NCI-H82 treated with DMSO at 0.1 percent for 48 hours (cell line): ENCODE measurements at regions not wholly inside any gene's neighbourhood (a gene's known extent, or its start where the extent isn't known, plus 50 kb on each side); places are given as distances from the start of the nearest gene placed in this dataset.
"Not testable (repeated sequence)": the region's sequence is repeated elsewhere in the genome, so short reads cannot be mapped to it uniquely, and the experiment has no call there.

ENCODE experiments used
- DNase-seq: peaks from one replicate; lab custom pipeline; 2025; ENCODE audit not compliant: unreplicated experiment; lab: John Stamatoyannopoulos, UW

DNA sequence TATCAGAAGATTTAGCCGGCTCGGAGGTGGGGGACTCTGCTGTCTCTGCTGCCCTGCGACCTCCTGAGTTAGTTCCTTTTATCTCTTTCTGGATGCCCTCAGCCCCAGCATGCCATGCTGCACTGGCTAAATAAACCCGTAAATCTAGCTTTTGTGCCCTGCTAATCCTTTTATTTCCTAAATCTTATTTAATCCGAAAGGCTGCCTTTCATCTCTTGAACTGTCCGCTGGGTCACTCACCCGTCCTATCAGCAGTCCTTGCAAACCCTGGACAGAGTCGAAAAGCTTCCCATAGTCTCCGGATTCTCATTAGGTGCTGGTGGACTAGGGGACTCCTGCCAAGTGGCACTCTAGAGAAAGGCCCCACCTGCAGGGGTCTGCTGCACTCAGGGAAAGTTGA is 122.0 kb upstream of the APCDD1 start:
- DNase-seq = peak; percentile 32

DNA sequence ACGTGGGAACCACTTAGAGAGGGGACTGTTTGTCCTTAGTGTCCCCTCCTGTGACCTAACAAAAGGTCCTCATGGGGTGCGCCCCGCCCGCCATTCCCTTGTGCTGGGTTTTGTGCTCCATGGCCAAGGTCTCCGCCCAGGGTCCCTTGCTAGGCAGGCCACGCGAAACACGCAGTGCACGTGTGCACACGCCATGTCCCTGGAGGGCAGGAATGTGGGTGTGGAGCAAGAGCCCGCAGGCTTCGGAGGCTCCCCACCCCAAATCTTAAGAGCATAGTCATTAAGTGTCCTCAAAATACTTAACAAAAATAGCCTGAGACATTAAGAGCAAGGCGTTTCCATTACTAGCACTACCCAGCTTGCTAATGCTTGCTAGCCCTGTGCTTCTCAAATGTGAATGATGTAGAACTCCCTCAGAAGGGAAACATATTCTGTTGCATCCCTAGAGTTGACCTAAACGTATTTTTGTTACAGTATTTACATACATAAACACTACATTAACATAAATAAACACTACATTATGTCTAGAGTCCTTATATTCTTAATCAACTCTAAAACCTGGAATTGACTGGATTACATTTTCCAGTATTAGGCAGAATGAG is 117.6 kb upstream of the APCDD1 start:
- no peak for DNase-seq

DNA sequence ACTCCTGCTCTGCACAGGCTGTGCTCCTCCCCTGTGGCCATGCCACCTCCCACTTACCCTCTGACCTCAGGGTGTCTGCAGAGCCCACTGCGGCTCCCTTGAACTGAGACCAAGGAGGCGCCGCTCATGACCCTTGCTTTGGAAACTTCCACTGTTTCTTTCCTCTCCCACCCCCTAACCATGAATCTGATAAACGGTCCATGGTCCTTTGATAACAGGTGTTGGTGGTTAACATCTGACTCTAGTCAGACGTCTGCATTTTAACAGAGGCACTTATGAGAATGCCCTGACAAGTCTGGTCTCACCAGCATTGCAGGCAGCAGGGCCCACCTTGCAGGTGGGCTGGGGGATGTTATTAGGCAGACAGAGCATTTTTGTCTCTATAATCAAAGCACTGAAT is 113.6 kb upstream of the APCDD1 start:
- no peak for DNase-seq

DNA sequence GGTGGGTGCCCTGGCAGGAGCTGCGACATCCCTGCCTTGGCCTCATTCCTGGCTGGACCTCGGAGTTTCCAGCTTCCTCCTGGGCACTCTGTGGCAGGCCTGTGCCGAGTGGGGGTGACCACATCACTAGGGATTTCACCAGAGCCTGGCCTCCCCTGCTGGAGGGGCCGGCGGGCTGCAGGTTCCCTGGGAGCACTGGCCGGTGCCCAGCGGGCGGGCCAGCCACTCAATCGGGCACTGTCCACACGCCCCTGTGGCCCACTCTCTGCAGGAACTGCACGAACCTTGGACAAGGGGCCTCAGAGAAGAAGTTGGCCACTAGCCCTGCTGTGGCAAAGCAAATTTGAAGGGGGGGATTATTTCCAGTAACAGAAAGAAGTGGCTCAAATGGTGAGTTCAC is 110.7 kb upstream of the APCDD1 start:
- DNase-seq = no peak

DNA sequence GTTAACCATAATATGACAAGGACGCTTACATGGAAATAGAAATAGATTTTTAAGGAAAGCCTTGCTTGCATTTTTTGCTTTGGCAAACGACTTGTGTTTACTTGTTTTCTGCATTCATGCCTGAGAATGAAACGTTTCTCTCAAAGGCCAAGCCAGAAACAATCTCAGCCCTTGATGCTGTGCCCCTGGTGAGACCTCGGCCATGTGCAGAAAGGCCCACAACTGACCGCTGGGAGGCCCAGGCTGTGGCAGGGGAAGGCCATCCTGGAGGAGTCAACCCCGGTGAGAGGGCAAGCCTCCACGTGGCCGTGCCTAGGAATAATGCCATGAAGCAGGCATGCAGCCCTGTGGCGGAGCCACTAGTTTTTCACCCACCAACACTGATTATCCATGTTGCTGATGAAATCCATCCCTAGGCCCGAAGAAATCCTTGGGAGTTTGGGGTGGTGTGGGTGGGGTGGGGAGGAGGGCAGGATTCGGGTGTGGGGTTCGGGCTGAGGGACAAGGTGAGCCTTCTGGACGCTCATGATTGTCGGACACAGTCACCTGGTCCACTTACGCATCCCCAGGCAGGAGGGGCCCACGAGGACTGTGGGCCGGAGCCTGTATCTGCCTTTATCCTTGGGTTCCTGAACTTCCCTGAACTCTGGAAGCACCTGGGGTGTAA is 107.6 kb upstream of the APCDD1 start:
- no peak for DNase-seq

DNA sequence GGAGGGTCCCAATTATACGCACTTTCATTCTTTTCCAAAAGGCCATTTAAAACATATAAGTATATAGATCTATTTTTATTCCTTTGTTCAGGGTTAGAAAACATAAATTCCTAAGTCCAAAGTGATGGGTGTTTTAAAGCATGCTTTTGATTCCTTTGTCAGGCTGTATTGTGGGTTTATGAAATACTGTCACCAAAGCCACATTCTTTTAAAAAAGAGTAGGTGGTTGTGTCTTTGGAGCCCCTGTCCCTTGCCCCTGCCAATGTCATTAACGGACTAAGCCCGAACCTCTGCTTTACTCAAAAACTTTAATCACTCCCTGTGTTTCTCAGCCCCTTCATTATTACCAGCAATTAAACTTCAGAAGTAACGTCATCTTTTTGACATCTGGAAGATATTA is 104.9 kb upstream of the APCDD1 start:
- DNase-seq = no peak

DNA sequence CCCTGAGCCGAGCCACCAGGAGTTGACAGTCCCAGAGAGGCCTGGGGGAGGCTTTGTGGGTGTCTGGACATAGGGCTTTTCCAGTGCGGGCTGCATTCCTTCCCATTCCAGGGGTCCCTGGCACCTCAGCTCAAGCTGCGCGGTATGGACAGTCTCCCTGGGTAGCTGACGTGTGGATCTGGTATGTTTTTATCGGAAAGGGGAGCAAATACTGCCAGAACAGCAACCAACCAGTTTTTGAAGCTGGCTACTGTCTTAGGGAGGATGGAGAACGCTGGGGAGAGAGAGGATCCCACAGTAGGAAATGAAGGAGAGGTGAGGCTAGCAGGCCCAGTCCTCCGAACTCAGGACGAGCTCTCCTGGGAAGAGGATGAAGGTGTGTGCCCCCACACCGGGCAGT is 103.8 kb upstream of the APCDD1 start:
- DNase-seq = no peak

DNA sequence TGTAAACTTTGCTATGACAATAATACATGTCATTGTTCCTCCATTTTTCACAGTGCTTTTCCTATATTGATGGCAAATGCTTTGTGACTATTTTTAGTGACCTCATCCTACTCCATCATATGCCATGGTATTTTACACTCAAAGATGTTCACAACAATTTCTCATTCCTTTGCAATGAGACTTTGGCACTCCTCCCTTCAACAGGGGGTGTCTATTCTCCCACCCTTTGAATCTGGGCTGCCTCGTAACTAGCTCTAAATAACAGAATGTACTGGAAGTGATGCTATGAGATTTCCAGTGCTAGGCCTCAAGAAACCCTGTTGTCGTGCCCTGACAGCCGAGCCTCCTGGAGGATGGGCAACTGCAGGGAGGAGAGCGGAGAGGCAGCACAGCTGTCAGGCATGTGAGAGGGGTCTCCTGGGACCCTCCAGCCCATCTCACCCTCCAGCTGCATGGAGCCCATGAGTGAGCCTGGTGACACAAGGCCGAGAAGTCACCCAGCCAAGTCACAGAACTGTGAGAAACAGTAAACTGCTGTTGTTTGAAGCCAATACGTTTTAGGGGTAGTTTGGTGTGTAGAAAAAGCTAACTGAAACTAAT is 103.1 kb upstream of the APCDD1 start:
- DNase-seq = no peak

DNA sequence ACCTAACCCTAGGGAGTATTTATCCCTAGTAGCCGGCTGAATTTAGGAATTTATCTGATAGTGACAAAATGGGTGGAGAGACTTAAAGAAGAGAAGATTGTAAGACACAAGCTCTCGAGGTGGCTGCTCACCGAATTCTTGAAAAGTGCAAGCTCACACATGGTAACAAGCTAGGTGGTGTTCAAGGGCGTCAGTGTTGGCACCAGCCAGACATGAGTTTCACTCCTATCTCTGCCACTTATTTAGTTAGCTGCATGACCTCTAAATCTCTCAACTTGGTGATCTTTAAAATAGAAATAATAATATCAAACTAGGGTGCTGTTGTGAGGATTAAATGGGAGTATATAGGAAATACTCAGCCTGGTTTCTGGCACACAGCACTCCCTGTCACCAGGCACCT is 102.6 kb upstream of the APCDD1 start:
- DNase-seq = no peak

DNA sequence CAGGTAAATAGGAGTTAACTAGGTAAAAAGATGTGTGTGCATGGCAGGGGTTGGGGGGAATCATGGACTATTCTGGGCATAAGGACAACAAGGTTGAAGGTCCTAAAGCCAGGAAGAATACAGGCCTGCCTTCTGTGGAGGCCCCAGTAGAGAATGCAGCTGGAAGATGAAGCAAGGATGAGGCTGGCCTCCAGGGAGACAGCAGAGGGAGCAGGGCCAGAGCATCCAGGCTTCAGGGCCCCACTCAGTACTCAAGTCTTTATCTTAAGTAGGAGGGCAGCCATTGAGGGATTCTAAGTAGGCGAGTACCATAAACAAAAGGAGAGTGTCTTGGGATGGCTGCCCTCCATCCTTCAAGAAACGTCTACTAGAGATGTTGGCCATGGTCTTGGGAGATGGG is 101.8 kb upstream of the APCDD1 start:
- DNase-seq = no peak

DNA sequence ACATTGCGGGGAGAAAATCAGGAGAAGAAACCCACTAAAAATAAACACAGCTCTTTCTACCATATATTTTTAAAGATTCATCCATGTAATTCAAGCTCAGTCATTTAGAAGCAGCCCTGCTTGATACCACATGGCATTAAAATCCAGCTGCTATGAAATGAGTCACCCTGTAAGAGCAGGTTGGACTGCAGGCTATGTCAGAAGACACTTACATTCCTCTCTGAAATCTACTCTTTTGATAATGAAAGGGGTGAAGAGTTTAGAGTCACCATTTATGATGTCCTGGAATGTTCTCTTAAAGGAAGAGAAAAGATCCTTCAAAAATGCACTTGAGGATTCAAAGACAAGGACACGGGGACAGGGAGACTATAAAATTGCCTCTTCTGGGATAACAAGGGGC is 100.6 kb upstream of the APCDD1 start:
- no peak for DNase-seq

DNA sequence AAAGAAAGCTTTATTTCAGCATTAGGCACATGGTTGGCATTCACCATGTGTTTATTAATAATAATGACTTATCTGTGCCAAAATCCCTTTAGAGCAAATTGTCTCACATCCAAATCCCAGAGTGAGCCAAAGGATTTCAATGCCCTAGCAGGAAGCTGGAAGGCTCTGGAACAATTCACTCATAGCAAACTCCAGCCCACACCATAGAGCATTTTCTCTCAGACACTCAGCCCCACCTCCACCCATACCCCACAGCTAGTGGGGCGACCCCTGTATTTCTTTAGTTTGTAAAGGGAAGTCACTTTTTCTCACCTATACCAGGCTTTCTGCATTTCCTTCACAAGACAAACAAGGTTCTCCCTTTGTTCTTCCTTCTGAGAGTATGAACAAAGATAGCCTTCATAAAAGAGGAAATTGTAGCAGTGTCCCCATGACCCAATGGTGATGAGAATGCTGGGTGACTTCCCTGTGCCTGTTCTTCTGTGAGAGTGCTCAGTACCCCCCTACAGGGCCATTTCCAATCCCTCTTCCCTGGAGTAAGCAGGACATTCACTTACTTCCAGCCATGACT is 100.1 kb upstream of the APCDD1 start:
- DNase-seq = no peak

DNA sequence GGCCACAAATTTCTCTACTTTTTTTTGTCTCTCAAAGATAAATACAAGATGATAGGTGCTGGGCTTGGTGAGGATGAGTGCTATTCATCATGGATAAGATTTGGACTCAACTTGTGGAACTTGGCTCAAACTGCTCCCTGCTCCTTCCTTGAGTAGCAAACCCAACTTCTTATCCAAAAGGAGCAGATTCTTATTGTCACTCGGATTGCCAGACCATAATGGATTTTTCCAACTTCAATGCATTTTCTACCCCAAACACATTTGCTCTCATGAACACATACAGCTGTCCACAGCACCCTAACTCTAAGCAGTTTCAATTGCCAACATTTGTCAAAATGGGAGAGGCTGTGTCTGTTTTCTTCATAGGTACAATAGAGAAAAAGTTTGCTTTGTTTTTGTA is 99.5 kb upstream of the APCDD1 start:
- no peak for DNase-seq

DNA sequence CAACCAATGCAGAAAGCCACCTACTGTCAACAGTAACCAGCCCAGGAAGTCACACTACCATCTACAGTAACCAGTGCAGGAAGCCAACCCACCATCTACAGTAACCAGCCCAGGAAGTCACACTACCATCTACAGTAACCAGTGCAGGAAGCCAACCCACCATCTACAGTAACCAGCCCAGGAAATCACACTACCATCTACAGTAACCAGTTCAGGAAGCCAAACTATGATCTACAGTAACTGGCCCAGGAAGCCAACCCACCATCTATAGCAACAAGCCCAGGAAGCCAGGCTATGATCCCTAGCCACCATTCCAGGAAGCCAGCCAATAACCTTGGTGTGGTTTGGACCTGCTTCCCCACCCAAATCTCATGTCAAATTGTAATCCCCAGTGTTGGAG is 97.4 kb upstream of the APCDD1 start:
- not testable (repeated sequence) for DNase-seq

DNA sequence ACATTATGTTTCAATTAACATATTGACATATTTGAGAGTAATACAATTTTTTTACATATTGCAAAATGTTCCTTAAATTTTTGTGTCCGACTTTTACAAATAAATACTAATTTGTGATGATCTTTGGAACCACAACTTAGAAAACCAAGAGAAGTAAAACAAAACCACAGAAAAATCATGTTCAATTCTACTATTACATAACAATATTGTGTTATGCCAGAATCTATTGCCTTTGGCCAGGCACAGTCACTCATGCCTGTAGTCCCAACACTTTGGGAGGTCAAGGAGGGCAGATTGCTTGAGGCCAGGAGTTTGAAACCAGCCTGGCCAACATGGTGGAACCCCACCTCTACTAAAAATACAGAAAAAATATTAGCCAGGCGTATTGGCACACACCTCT is 92.8 kb upstream of the APCDD1 start:
- DNase-seq = no peak

DNA sequence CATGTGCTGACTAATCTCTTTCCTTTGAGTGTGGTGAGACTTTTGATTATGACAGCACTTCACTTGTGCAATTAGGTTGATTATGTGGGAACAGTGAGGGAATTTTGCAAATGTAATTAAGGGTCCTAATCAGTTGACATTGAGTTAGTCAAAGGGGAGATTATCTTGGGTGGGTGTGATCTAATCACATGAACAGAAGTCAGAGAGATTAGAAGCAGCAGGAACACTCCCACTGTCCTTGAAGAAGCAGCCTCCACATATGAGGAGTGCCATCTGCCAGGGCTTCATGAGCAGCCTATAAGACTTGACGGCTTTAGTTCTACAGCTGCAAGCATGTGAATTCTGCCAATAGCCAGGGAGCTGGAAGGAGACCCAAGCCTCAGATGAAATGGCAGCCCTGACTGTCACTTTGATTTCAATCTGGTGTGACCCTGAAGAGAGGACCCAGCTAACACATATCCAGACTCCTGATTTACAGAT is 89.4 kb upstream of the APCDD1 start:
- peak; percentile 56 for DNase-seq

DNA sequence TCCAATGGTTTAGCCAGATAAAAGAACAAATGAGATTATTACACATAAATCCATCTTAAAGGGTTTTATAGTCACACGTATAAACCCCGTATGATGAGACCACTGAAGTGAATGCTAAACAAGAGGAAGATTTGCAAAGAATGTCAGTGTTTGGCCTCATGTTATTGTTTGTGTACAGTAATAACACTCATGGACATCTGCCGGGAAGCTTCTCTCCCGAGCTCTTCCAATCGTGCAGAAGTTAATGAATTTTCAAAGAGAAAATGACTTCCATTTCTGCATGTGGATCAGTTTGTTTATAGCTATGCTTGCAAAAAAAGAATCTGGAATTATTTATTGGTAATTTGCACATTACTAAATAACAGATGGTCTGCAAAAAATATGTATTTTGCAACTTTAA is 88.5 kb upstream of the APCDD1 start:
- DNase-seq = no peak

DNA sequence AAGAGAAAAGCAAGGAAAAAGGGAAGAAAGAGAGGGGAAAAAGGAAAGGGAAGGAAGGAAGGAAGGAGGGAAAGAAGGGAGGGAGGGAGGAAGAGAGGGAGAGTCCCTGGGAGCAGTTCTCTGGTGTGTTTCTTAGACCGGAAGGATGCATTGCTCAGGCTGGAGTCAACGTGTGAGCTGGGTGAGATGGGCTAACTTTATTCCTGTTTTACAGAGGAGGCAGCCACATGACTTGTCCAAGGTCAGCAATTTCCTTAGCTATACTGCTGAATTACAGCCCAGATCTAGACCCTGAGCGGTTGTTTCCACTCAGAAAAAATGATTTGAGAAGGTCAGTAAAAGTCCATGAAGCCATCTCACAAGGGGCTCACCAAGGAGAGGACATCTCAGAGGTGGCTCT is 86.6 kb upstream of the APCDD1 start:
- DNase-seq = no peak

DNA sequence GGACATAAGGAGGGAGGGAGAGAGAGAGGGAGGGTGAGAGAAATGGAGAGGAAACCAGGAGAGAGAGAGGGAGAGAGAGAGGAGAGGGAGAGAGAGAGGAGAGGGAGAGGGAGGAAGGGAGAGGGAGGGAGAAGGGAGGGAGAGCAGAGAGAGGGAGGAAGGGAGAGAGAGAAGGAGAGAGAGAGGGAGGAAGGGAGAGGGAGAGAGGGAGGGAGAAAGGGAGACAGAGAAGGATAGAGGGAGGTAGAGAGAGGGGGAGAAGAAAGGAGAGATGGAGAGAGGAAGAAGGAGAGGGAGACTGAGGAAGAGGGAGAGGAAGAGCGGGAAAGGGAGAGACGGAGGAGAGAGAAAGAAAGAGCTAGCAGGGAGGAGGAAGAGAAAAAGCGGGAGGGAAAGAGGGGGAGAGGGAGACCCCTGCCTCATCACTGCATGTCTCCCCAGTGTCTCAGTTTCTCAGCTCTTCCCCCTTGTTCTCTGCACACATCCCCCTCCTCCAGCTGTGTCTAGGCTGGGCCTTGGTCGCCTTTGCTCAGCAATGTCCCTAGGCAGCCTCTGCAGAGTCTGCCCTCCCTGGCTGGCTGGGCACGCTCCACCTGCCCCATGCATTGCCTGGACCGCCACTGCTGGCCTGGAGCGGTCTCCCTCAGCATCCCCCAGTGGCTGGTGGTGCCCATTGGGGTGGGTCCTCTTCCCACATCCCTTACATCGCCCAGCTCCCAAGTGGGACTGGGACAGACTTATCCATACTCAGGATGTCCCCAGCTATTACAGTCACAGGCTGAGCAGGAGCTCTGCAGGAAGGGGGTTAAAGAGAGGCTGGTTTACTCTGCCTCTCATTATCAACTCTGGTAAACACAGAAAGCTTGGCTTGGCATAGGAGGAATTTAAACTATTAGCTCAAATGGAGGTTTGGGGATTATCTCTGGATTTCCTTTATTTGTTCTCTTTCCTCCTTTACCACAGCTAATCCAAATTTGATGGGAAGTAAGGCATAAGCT is 85.7 kb upstream of the APCDD1 start:
- DNase-seq = no peak

DNA sequence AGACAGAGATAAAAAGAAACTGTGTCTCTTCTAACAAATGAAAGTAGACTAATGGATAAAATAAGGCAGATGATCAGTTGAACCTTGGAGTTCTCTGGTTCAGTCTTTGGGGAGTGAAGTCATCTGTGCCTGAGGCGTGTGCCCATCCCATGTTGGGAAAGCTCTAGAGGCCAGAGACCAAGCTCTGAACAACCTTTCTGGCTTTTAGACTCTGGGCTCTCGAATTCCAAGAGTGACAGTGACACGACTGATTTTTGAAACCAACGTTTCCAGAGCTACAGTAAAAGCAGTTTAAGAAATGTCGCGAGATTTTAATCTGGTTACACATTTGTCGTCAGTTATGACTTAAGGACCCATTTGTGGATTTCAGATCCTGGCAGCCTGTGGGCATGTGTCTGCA is 83.7 kb upstream of the APCDD1 start:
- DNase-seq = no peak

DNA sequence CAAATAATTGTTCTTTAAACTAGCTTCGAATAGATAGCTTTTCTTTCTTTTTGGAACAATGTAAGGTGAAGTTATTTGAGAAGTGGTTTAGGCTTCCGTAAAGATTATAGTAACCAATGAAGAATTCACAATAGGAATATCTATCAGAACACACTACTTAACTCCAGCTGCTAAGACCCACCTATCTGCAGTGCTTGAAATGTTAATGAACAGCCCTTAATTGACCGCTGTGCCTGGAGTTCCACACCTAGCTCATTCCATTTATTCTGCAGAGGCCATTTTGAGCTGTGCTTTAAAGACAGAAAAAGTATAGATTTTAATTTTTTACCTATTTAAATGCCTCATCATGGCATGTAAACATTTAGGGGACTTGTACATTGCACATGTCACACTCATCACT is 83.3 kb upstream of the APCDD1 start:
- no peak for DNase-seq
